OCI-M2 (cell line): ENCODE measurements at regions not wholly inside any gene's neighbourhood (a gene's known extent, or its start where the extent isn't known, plus 50 kb on each side); places are given as distances from the start of the nearest gene placed in this dataset.

Source experiments
- DNase-seq: peaks from one replicate; lab custom pipeline; 2025; ENCODE audit not compliant: unreplicated experiment; lab: John Stamatoyannopoulos, UW

GRCh38 chr9:28289746-28290145, 716.5 kb upstream of the C9orf72 start:
- DNase-seq = no peak

- no peak for DNase-seq
Observed at GRCh38 chr9:28293369-28294090, 720.2 kb upstream of the C9orf72 start.

- no peak for DNase-seq
Observed at GRCh38 chr9:28301281-28301680, 728.0 kb upstream of the C9orf72 start.

- no peak for DNase-seq
Observed at GRCh38 chr9:28317745-28318144, 744.5 kb upstream of the C9orf72 start.

- no peak for DNase-seq
Observed at GRCh38 chr9:28318515-28318914, 745.2 kb upstream of the C9orf72 start.

- DNase-seq = no peak
Observed at GRCh38 chr9:28319981-28320380, 746.7 kb upstream of the C9orf72 start.

GRCh38 chr9:28320616-28321015, 747.3 kb upstream of the C9orf72 start:
- no peak for DNase-seq

GRCh38 chr9:28329323-28329722, 756.0 kb upstream of the C9orf72 start:
- DNase-seq = no peak

- DNase-seq = no peak
Observed at GRCh38 chr9:28332648-28333047, 759.4 kb upstream of the C9orf72 start.

- DNase-seq = no peak
Observed at GRCh38 chr9:28341913-28342312, 768.6 kb upstream of the C9orf72 start.

- no peak for DNase-seq
Observed at GRCh38 chr9:28342815-28343338, 769.6 kb upstream of the C9orf72 start.

- no peak for DNase-seq
Observed at GRCh38 chr9:28363151-28363562, 789.9 kb upstream of the C9orf72 start.

GRCh38 chr9:28365020-28365640, 791.8 kb upstream of the C9orf72 start:
- DNase-seq = no peak

- no peak for DNase-seq
Observed at GRCh38 chr9:28365728-28366127, 792.4 kb upstream of the C9orf72 start.

GRCh38 chr9:28378231-28378630, 805.0 kb upstream of the C9orf72 start:
- DNase-seq = no peak

GRCh38 chr9:28379082-28379481, 805.8 kb upstream of the C9orf72 start:
- no peak for DNase-seq

GRCh38 chr9:28389411-28389810, 816.1 kb upstream of the C9orf72 start:
- DNase-seq = no peak

GRCh38 chr9:28394774-28395173, 821.5 kb upstream of the C9orf72 start:
- DNase-seq = no peak

GRCh38 chr9:28396058-28396457, 822.8 kb upstream of the C9orf72 start:
- DNase-seq = no peak

GRCh38 chr9:28407351-28407750, 834.1 kb upstream of the C9orf72 start:
- DNase-seq = no peak

GRCh38 chr9:28409919-28410318, 836.6 kb upstream of the C9orf72 start:
- no peak for DNase-seq

- DNase-seq = no peak
Observed at GRCh38 chr9:28410411-28410810, 837.1 kb upstream of the C9orf72 start.

GRCh38 chr9:28413471-28413870, 840.2 kb upstream of the C9orf72 start:
- DNase-seq = no peak
